ENCODE measurements at regions not wholly inside any gene's neighbourhood (a gene's known extent, or its start where the extent isn't known, plus 50 kb on each side); places are given as distances from the start of the nearest gene placed in this dataset.

DNA sequence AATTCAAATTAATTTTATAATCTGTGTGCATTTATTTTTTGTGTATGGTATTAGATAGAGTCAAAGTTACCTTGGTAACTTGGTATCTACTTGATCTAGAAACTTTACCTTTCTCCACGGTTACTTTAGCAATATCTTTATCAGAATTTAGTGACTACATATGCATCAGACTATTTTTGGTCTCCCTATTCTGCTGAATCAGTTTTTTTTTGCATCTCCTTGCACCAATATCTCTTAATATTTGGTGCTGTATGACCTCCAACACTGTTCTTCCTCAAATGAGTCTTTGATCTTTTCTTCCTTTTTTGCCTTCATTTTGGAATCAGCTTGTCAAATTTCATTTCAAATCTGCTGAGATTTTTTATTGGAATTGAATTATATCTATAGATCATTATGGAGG, 828.2 kb upstream of the FOXG1 start:
- Histone ChIP-seq H3K27ac (no peak overlapping the region), H3K27me3 (no peaks in the 10 kb centered on the region), H3K4me1 (no peaks in the 10 kb centered on the region), H3K9me3 (peaks cover 0 to 16% (median 0%) of the 10 kb centered on the region in 12 donors), H3K36me3 (no peaks in the 10 kb centered on the region), H3K4me3 (no peak overlapping the region)
- TF ChIP-seq, protein P1, sequence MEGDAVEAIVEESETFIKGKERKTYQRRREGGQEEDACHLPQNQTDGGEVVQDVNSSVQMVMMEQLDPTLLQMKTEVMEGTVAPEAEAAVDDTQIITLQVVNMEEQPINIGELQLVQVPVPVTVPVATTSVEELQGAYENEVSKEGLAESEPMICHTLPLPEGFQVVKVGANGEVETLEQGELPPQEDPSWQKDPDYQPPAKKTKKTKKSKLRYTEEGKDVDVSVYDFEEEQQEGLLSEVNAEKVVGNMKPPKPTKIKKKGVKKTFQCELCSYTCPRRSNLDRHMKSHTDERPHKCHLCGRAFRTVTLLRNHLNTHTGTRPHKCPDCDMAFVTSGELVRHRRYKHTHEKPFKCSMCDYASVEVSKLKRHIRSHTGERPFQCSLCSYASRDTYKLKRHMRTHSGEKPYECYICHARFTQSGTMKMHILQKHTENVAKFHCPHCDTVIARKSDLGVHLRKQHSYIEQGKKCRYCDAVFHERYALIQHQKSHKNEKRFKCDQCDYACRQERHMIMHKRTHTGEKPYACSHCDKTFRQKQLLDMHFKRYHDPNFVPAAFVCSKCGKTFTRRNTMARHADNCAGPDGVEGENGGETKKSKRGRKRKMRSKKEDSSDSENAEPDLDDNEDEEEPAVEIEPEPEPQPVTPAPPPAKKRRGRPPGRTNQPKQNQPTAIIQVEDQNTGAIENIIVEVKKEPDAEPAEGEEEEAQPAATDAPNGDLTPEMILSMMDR (IDR thresholded peaks at IDR 0.05), result no peak
- no peak for TF ChIP-seq POLR2A (IDR thresholded peaks at IDR 0.05)
- DNase-seq (no peak), ATAC-seq (no peak)
- WGBS, 4 donors, result 42 to 53% (median 47%) methylated on average over 1 of the region's 1 CpG
- intact Hi-C loops (cut with DNase I), result no loop called here

DNA sequence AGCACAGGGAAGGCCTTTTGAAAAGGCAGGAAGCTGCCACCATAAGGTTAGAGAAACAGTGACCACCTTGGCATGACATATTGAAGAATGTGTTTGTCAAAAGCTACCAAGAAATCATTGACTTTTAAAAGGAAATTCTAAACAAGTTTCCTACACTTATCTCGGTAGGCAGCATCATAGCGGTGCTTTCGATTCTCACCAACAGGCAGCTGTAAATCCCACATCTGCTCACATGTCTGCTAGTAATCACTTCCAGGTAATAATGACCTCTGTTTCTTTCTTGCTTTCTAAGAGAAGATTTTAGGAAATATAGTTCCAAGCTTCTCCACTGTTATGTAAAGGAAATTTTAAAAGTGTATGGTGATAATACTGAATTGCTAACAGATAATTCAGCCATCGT, 821.1 kb upstream of the FOXG1 start:
- DNase-seq (no peak), ATAC-seq (no peak)
- 72 to 87% (median 79%) methylated on average over 4 of the region's 4 CpGs for WGBS, 4 donors
- peaks cover 0 to 17% (median 0%) of the 10 kb centered on the region in 12 donors for H3K9me3 ChIP-seq
- intact Hi-C loops (cut with DNase I), result no loop called here
- TF ChIP-seq POLR2A (IDR thresholded peaks at IDR 0.05), result no peak
- TF ChIP-seq, protein P1 (IDR thresholded peaks at IDR 0.05), result no peak
- no peak overlapping the region for H3K4me3 ChIP-seq
- H3K36me3 ChIP-seq, result no peaks in the 10 kb centered on the region
- no peaks in the 10 kb centered on the region for H3K27me3 ChIP-seq
- H3K4me1 ChIP-seq, result no peaks in the 10 kb centered on the region
- H3K27ac ChIP-seq, result no peak overlapping the region

DNA sequence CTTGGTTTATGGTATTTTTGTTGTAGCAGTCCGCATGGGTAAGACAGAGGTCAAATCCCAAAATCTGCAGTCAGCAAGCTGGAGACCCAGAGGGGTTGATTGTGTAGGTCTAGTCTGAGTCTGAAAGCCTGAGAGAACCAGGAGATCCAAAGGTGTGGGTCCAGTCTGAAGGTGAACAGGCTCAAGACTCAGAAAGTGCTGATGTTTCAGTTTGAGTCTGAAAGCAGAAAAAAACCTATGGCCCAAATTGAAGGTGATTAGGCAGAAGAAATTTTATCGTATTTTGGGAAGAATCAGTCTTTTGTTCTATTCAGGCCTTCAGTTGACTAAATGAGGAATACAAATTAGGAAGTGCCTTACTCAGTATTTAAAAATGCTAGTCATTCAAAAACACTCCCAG, 807.8 kb upstream of the FOXG1 start:
- WGBS, 4 donors, result 79 to 87% (median 80%) methylated on average over 2 of the region's 2 CpGs
- TF ChIP-seq, protein P1 (IDR thresholded peaks at IDR 0.05), result no peak
- no peak for TF ChIP-seq POLR2A (IDR thresholded peaks at IDR 0.05)
- Histone ChIP-seq H3K4me3 (no peak overlapping the region), H3K36me3 (no peaks in the 10 kb centered on the region), H3K27me3 (no peaks in the 10 kb centered on the region), H3K27ac (no peak overlapping the region), H3K9me3 (peaks cover 0 to 5% (median 0%) of the 10 kb centered on the region in 12 donors), H3K4me1 (no peaks in the 10 kb centered on the region)
- ATAC-seq, result no peak
- DNase-seq, result no peak
- intact Hi-C loops (cut with DNase I), result no loop called here

DNA sequence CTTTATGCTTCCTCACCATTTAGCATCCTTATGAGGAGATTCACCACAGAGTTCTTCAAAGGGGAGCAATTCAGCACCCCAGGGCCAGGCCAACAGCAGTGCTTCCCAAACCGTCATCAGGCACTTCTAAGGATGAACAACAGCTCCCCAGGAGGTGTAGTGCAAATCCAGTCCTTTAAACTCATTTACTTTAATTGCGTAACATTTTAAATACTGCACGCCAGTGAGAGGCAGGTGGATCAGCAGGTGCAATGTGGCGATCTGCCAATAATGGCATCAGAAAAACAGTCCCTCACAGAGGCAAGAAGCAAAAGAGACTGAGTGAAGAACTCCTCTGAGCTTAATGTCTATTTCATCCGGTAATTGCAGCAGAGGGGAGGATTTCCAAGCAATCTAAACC, 770.9 kb upstream of the FOXG1 start:
- H3K4me3 ChIP-seq, result no peak overlapping the region
- H3K27ac ChIP-seq, result no peak overlapping the region
- ATAC-seq (no peak), DNase-seq (no peak)
- peaks cover 0 to 7% (median 0%) of the 10 kb centered on the region in 12 donors for H3K9me3 ChIP-seq
- WGBS, 4 donors, result 67 to 72% (median 69%) methylated on average over 5 of the region's 5 CpGs
- intact Hi-C loops (cut with DNase I), result no loop called here
- no peaks in the 10 kb centered on the region for H3K27me3 ChIP-seq
- TF ChIP-seq, protein P1 (IDR thresholded peaks at IDR 0.05), result no peak
- no peak for TF ChIP-seq POLR2A (IDR thresholded peaks at IDR 0.05)
- no peaks in the 10 kb centered on the region for H3K36me3 ChIP-seq
- no peaks in the 10 kb centered on the region for H3K4me1 ChIP-seq

Measured in heart left ventricle (tissue), 16 donors.